KMS-11 (cell line): ENCODE measurements at regions not wholly inside any gene's neighbourhood (a gene's known extent, or its start where the extent isn't known, plus 50 kb on each side); places are given as distances from the start of the nearest gene placed in this dataset.

Experiments used
- H2AFZ ChIP-seq: fragments of 200-600 bp; sonication (generic); 2 replicates; pipeline ENCODE4 v1.6.1; 2016; ENCODE audit warnings: antibody characterized with exemption, mixed run types, low read depth
- H3K27ac ChIP-seq: fragments of 200-600 bp; sonication (generic); 2 replicates; pipeline ENCODE4 v1.6.1; 2016; ENCODE audit warnings: mild to moderate bottlenecking, mixed run types
- H3K27me3 ChIP-seq: fragments of 200-600 bp; sonication (generic); 2 replicates; pipeline ENCODE4 v1.6.1; 2017; ENCODE audit warnings: mild to moderate bottlenecking, low read depth, mixed run types, moderate library complexity; ENCODE audit not compliant: insufficient read depth
- H3K36me3 ChIP-seq: fragments of 200-600 bp; sonication (generic); 2 replicates; pipeline ENCODE4 v1.6.1; 2017; ENCODE audit warnings: mild to moderate bottlenecking, mixed run types; ENCODE audit not compliant: insufficient read depth
- H3K4me1 ChIP-seq: fragments of 200-600 bp; sonication (generic); 2 replicates; pipeline ENCODE4 v1.6.1; 2016; ENCODE audit warnings: mild to moderate bottlenecking, low read depth, mixed run types; ENCODE audit not compliant: poor library complexity, severe bottlenecking
- H3K4me2 ChIP-seq: fragments of 200-600 bp; sonication (generic); 2 replicates; pipeline ENCODE4 v1.7.0; 2016; ENCODE audit warnings: mild to moderate bottlenecking, mixed run types
- H3K4me3 ChIP-seq: fragments of 200-600 bp; sonication (generic); IDR thresholded peaks from 2 replicates; pipeline ENCODE4 v1.6.1; 2017; ENCODE audit warnings: low read depth, low read length, mixed read lengths; ENCODE audit not compliant: insufficient read depth
- H3K79me2 ChIP-seq: fragments of 200-600 bp; sonication (generic); 2 replicates; pipeline ENCODE4 v1.6.1; 2016; ENCODE audit warnings: low read depth, mixed run types; ENCODE audit not compliant: insufficient read depth
- H3K9ac ChIP-seq: fragments of 200-600 bp; sonication (generic); 2 replicates; pipeline ENCODE4 v1.6.1; 2016; ENCODE audit warnings: mild to moderate bottlenecking, mixed run types
- H4K20me1 ChIP-seq: fragments of 200-600 bp; sonication (generic); 2 replicates; pipeline ENCODE4 v1.6.1; 2016; ENCODE audit warnings: mild to moderate bottlenecking, mixed run types; ENCODE audit not compliant: insufficient read depth
- TF ChIP-seq, protein P1 (sequence below): fragments of 200-600 bp; sonication (generic); conservative IDR thresholded peaks from 2 replicates; pipeline ENCODE4 v1.6.1; 2017; ENCODE audit warnings: low read depth, mild to moderate bottlenecking, antibody characterized with exemption, low read length, moderate library complexity, mixed read lengths

DNA sequence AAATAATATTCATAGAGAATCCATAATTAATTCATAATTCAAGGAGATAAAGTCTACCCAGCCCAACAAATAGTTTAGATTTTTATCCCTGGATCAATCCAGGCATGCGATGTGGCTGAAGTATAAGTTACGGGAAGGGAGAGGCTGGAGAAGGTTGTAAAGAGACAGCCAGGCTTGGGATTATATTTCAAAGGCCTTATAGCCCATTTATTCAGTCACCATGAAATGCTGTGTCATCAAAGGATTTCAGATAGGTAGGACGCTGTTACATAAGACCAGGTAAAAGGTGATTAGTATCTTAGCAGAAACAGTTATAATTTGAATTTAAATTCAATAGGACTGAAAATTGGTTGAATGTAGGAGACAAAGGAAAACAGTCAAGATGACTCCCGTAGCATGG, 73.0 kb upstream of the NFKB1 start:
- peaks cover 11% of the 10 kb centered on the region for H3K4me1 ChIP-seq
- TF ChIP-seq, protein P1, sequence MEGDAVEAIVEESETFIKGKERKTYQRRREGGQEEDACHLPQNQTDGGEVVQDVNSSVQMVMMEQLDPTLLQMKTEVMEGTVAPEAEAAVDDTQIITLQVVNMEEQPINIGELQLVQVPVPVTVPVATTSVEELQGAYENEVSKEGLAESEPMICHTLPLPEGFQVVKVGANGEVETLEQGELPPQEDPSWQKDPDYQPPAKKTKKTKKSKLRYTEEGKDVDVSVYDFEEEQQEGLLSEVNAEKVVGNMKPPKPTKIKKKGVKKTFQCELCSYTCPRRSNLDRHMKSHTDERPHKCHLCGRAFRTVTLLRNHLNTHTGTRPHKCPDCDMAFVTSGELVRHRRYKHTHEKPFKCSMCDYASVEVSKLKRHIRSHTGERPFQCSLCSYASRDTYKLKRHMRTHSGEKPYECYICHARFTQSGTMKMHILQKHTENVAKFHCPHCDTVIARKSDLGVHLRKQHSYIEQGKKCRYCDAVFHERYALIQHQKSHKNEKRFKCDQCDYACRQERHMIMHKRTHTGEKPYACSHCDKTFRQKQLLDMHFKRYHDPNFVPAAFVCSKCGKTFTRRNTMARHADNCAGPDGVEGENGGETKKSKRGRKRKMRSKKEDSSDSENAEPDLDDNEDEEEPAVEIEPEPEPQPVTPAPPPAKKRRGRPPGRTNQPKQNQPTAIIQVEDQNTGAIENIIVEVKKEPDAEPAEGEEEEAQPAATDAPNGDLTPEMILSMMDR = no peak
- no peak overlapping the region for H3K4me2 ChIP-seq
- H4K20me1 ChIP-seq = no peaks in the 10 kb centered on the region
- no peak overlapping the region for H3K27ac ChIP-seq
- H3K36me3 ChIP-seq = no peaks in the 10 kb centered on the region
- H3K9ac ChIP-seq = no peak overlapping the region
- no peaks in the 10 kb centered on the region for H3K79me2 ChIP-seq
- H3K4me3 ChIP-seq = no peak overlapping the region
- no peaks in the 10 kb centered on the region for H3K27me3 ChIP-seq
- H2AFZ ChIP-seq = no peak overlapping the region

DNA sequence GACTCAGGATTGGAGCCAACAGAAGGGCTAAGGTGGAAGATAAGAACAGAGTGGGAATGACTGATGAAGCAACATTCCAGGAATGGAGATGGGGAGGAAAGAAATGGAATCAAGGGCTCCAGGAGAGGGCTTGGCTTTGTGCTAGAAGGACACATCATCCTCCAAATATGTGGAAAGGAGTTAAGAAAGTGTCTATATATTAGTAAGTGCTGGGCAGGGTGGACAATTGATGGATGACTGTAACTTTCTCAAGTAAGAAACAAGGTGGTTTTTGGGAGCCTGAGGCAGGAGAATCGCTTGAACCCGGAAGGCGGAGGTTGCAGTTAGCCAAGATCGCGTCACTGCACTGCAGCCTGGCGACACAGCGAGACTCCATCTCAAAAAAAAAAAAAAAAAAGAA, 71.6 kb upstream of the NFKB1 start:
- Histone ChIP-seq H3K4me3 (no peak overlapping the region), H3K4me2 (no peak overlapping the region)

DNA sequence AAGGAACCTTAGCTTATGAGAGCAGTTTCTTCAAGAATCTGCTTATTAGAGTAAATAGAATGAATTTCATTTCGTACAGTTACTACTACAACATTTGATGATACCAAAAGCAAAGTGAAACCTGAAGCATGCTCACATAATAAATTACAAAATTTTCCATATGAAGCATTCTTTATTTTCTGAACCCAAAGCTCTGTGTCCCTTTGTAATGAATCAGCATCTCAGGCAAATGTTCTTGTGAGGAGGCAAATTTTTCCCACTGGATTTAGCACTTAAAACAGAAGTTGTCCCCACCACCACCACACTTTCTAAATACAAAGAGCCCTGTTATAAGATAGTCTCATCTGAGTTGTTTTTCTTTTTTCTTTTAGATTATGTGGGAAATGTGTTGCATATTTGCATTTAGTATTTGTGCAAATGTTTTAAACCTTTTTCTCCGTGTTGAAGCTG, 70.7 kb upstream of the NFKB1 start:
- Histone ChIP-seq H3K27me3 (no peaks in the 10 kb centered on the region), H3K79me2 (no peaks in the 10 kb centered on the region), H2AFZ (peak overlapping the region; percentile 82), H3K9ac (peak overlapping the region; percentile 56; the same call in 1 of the 2 replicates), H3K36me3 (no peaks in the 10 kb centered on the region), H3K4me3 (no peak overlapping the region), H3K4me2 (peak overlapping the region; percentile 67), H4K20me1 (no peaks in the 10 kb centered on the region), H3K27ac (peak overlapping the region; percentile 16), H3K4me1 (peaks cover 11% of the 10 kb centered on the region)
- TF ChIP-seq, protein P1 = no peak

More for the DNA sequence above, 71.6 kb upstream of the NFKB1 start:
- Histone ChIP-seq H3K4me1 (peaks cover 11% of the 10 kb centered on the region), H4K20me1 (no peaks in the 10 kb centered on the region), H3K36me3 (no peaks in the 10 kb centered on the region), H3K27ac (no peak overlapping the region), H2AFZ (no peak overlapping the region), H3K9ac (no peak overlapping the region), H3K79me2 (no peaks in the 10 kb centered on the region), H3K27me3 (no peaks in the 10 kb centered on the region)
- TF ChIP-seq, protein P1 = no peak

DNA sequence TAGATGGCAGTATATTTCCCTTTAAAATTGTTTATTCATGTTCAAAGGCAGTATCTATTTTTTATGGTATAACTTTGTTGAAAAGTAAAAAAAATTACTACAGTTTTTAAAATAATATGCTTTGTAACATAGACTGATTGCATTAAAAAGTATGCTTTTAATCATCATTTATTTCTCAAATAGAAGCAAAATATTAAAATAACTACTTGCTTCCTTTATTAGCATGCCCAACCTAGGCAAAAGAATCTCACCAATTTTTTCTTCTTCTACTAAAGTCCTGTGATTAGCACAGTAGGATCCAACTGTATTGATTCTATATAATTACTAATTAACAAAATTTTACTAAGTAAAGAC, 69.6 kb upstream of the NFKB1 start:
- Histone ChIP-seq H4K20me1 (no peaks in the 10 kb centered on the region), H3K36me3 (no peaks in the 10 kb centered on the region), H3K4me1 (peaks cover 11% of the 10 kb centered on the region), H3K4me2 (peak overlapping the region; percentile 21; the same call in 1 of the 2 replicates), H3K4me3 (no peak overlapping the region), H2AFZ (peak overlapping the region; percentile 82), H3K79me2 (no peaks in the 10 kb centered on the region), H3K27ac (no peak overlapping the region), H3K9ac (no peak overlapping the region; the same call in 1 of the 2 replicates), H3K27me3 (no peaks in the 10 kb centered on the region)
- TF ChIP-seq, protein P1 = peak; percentile 38; the same call in 1 of the 2 replicates
